GM12891 (cell line): ENCODE measurements at regions not wholly inside any gene's neighbourhood (a gene's known extent, or its start where the extent isn't known, plus 50 kb on each side); places are given as distances from the start of the nearest gene placed in this dataset.

ENCODE experiments used
- POLR2A ChIP-seq: IDR thresholded peaks from 2 replicates; pipeline ENCODE4 v1.6.1; 2011; ENCODE audit warnings: low read depth, low read length, control low read depth
- POLR2AphosphoS5 ChIP-seq: IDR thresholded peaks from 2 replicates; pipeline ENCODE4 v1.6.1; 2011; ENCODE audit warnings: low read depth, low read length, control low read depth

DNA sequence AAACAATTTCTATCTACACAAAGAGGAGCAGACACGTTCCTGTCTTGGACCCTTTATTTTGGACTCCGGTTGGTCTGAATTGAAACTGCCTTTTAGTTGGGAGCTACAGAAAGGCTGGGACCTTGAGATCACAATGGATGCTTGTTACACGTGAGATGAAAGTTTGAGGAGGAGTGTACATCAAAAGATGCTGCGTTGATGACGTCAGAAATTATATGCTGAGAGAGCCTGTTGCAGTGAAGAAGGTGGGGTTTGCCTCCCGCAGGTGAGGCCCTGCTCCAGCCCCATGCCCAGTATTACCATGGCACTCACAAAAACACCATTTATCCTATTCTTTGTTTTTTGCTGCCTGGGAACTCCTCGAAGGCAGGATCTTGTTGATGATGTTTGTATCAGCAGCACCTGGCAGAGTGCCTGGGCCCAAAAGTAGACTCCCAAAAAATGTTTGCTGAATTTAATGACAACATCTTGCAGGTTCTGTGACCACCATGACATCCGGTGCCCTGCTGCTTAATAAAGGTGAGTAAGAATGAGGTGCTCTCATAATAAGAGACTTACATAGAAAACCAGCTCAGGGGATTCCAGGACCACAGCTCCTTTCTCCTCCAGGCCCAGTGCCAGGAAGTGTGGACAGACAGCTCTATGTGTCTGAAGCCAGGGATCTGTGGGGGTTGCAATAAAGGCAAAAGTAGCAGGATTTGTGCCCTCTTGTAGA lies 136.1 kb upstream of the UBE2E1 start:
- no peak for TF ChIP-seq POLR2A
- TF ChIP-seq POLR2AphosphoS5: no peak
